Mesothelial cell of epicardium (in vitro differentiated cells): ENCODE measurements at regions not wholly inside any gene's neighbourhood (a gene's known extent, or its start where the extent isn't known, plus 50 kb on each side); places are given as distances from the start of the nearest gene placed in this dataset.
"Not testable (repeated sequence)": the region's sequence is repeated elsewhere in the genome, so short reads cannot be mapped to it uniquely, and the experiment has no call there.

Experiments used
- DNase-seq, 2 experiments: peaks; one replicate each; pipeline ENCODE4 v3.0.0; 2021; ENCODE audit warnings: low spot score in 2 of 2; ENCODE audit not compliant: unreplicated experiment in 2 of 2
- H3K27ac Mint-ChIP-seq: 2 replicates; pipeline ENCODE4 v1.8.0; 2021; ENCODE audit warnings: mixed read lengths
- H3K27me3 Mint-ChIP-seq: 2 replicates; pipeline ENCODE4 v1.8.0; 2021; ENCODE audit warnings: low read depth, mixed read lengths
- H3K36me3 Mint-ChIP-seq: 2 replicates; pipeline ENCODE4 v1.8.0; 2021; ENCODE audit warnings: mixed read lengths
- H3K4me1 Mint-ChIP-seq: 2 replicates; pipeline ENCODE4 v1.8.0; 2021; ENCODE audit warnings: mixed read lengths
- H3K4me3 Mint-ChIP-seq: 2 replicates; pipeline ENCODE4 v1.8.0; 2021; ENCODE audit warnings: mild to moderate bottlenecking, moderate library complexity, mixed read lengths
- H3K9me3 Mint-ChIP-seq: 2 replicates; pipeline ENCODE4 v1.8.0; 2021; ENCODE audit warnings: mixed read lengths
- TF ChIP-seq, protein P1 (sequence below): fragments of 200-600 bp; sonication (generic); IDR thresholded peaks from one replicate; pipeline ENCODE4 v1.5.0; 2021; ENCODE audit warnings: antibody characterized with exemption; ENCODE audit not compliant: unreplicated experiment

GRCh38 chr3:130800829-130801228 is 54.2 kb upstream of the PIK3R4 start:
- TF ChIP-seq, protein P1, sequence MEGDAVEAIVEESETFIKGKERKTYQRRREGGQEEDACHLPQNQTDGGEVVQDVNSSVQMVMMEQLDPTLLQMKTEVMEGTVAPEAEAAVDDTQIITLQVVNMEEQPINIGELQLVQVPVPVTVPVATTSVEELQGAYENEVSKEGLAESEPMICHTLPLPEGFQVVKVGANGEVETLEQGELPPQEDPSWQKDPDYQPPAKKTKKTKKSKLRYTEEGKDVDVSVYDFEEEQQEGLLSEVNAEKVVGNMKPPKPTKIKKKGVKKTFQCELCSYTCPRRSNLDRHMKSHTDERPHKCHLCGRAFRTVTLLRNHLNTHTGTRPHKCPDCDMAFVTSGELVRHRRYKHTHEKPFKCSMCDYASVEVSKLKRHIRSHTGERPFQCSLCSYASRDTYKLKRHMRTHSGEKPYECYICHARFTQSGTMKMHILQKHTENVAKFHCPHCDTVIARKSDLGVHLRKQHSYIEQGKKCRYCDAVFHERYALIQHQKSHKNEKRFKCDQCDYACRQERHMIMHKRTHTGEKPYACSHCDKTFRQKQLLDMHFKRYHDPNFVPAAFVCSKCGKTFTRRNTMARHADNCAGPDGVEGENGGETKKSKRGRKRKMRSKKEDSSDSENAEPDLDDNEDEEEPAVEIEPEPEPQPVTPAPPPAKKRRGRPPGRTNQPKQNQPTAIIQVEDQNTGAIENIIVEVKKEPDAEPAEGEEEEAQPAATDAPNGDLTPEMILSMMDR, result no peak
- Mint-ChIP-seq H3K9me3 (peaks cover 10% of the 10 kb centered on the region), H3K27me3 (peaks cover 5% of the 10 kb centered on the region), H3K36me3 (no peaks in the 10 kb centered on the region), H3K4me3 (no peak overlapping the region), H3K27ac (no peak overlapping the region), H3K4me1 (peaks cover 5% of the 10 kb centered on the region)
- DNase-seq, result no peak

DNA sequence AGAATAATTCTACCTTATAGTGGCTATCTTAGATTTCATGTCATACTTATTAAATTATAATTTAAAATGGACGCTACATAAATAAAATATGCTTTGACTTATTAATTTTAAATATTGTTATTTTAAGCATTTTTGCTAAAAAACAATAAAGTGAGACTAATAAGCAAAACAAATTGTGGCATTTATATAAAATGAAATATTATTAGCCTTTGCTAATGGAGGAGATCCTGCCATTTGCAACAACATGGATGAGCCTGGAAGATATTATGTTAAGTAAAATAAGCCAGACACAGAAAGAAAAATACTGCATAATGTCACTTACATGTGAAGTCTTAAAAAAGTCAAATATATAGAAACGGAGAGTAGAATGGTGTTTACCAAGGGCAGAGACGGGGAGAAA is 54.8 kb upstream of the PIK3R4 start:
- TF ChIP-seq, protein P1, result no peak
- H3K9me3 Mint-ChIP-seq, result peaks cover 15% of the 10 kb centered on the region
- no peak overlapping the region for H3K4me3 Mint-ChIP-seq
- no peaks in the 10 kb centered on the region for H3K36me3 Mint-ChIP-seq
- H3K27ac Mint-ChIP-seq, result no peak overlapping the region
- peaks cover 3% of the 10 kb centered on the region for H3K4me1 Mint-ChIP-seq
- no peak for DNase-seq
- H3K27me3 Mint-ChIP-seq, result peaks cover 5% of the 10 kb centered on the region

- Mint-ChIP-seq H3K36me3 (no peaks in the 10 kb centered on the region), H3K4me1 (no peaks in the 10 kb centered on the region), H3K27ac (no peak overlapping the region), H3K4me3 (no peak overlapping the region), H3K9me3 (peaks cover 9% of the 10 kb centered on the region), H3K27me3 (no peaks in the 10 kb centered on the region)
- DNase-seq, result no peak
- TF ChIP-seq, protein P1, result no peak
These were observed 64.9 kb upstream of the PIK3R4 start for GRCh38 chr3:130811557-130811956.

GRCh38 chr3:130814691-130815472 is 68.3 kb upstream of the PIK3R4 start:
- H3K36me3 Mint-ChIP-seq, result no peaks in the 10 kb centered on the region

GRCh38 chr3:130816561-130817445 is 70.2 kb upstream of the PIK3R4 start:
- H3K36me3 Mint-ChIP-seq, result no peaks in the 10 kb centered on the region
- H3K4me3 Mint-ChIP-seq, result no peak overlapping the region

More at GRCh38 chr3:130814691-130815472, 68.3 kb upstream of the PIK3R4 start:
- H3K4me3 Mint-ChIP-seq, result no peak overlapping the region
- peaks cover 8% of the 10 kb centered on the region for H3K9me3 Mint-ChIP-seq
- TF ChIP-seq, protein P1, result no peak
- H3K4me1 Mint-ChIP-seq, result no peaks in the 10 kb centered on the region
- H3K27ac Mint-ChIP-seq, result no peak overlapping the region
- H3K27me3 Mint-ChIP-seq, result peaks cover 4% of the 10 kb centered on the region
- DNase-seq, result no peak

DNA sequence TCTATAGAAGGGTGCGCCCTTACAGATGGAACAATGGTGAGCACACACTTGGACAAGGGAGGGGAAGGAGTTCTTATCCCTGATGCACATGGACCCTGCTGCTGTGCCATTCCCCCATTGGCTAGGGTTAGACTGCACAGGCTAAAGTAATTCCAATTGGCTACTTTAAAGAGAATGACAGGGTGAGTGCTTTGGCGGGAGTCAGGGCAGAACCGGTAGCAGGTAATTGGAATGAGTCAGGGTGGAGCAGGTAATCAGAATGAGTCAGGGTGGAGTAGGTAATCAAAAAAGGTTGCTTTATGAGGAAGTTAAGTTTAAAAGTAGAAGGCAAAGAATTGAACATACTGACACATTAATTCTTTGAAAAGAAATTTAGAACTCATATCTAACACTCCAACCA is 71.4 kb upstream of the PIK3R4 start:
- H3K36me3 Mint-ChIP-seq, H3K4me3 Mint-ChIP-seq, DNase-seq, H3K27me3 Mint-ChIP-seq, H3K4me1 Mint-ChIP-seq, H3K9me3 Mint-ChIP-seq, H3K27ac Mint-ChIP-seq: not testable (repeated sequence)

More at GRCh38 chr3:130816561-130817445, 70.2 kb upstream of the PIK3R4 start:
- no peaks in the 10 kb centered on the region for H3K4me1 Mint-ChIP-seq
- TF ChIP-seq, protein P1, result no peak
- H3K27me3 Mint-ChIP-seq, result peaks cover 5% of the 10 kb centered on the region
- H3K27ac Mint-ChIP-seq, result no peak overlapping the region
- DNase-seq, result no peak
- H3K9me3 Mint-ChIP-seq, result peaks cover 8% of the 10 kb centered on the region
